ENCODE measurements at regions not wholly inside any gene's neighbourhood (a gene's known extent, or its start where the extent isn't known, plus 50 kb on each side); places are given as distances from the start of the nearest gene placed in this dataset.

- TF ChIP-seq, protein P1, sequence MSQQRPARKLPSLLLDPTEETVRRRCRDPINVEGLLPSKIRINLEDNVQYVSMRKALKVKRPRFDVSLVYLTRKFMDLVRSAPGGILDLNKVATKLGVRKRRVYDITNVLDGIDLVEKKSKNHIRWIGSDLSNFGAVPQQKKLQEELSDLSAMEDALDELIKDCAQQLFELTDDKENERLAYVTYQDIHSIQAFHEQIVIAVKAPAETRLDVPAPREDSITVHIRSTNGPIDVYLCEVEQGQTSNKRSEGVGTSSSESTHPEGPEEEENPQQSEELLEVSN (IDR thresholded peaks at IDR 0.05), result no peak
- no peak for TF ChIP-seq POU5F1 (IDR thresholded peaks at IDR 0.05; ENCODE audit: low read depth, low read length)
- TF ChIP-seq GABPA (IDR thresholded peaks at IDR 0.05; ENCODE audit: borderline replicate concordance, insufficient read depth, low read length), result no peak
- no peak for TF ChIP-seq GTF2F1 (IDR thresholded peaks at IDR 0.05; ENCODE audit: borderline replicate concordance, low read depth, low read length)
Observed at GRCh38 chr13:111007209-111007608, 92.3 kb upstream of the ANKRD10 start (continued).

Data from H1 (cell line).